ENCODE measurements at regions not wholly inside any gene's neighbourhood (a gene's known extent, or its start where the extent isn't known, plus 50 kb on each side); places are given as distances from the start of the nearest gene placed in this dataset.
A peak's percentile ranks its signal among the peaks of the same experiment; 100 is the strongest.

- no peak for DNase-seq
- intact Hi-C loops (cut with DNase I), result no loop called here
- no peak for ATAC-seq
Measured at GRCh38 chr17:6184508-6184907, 114.3 kb downstream of the WSCD1 start.

GRCh38 chr17:6179017-6179416 is 108.8 kb downstream of the WSCD1 start:
- intact Hi-C loops (cut with DNase I), result no loop called here
- ATAC-seq (peak in 1 of 2 donors; percentile 26), DNase-seq (no peak)

DNA sequence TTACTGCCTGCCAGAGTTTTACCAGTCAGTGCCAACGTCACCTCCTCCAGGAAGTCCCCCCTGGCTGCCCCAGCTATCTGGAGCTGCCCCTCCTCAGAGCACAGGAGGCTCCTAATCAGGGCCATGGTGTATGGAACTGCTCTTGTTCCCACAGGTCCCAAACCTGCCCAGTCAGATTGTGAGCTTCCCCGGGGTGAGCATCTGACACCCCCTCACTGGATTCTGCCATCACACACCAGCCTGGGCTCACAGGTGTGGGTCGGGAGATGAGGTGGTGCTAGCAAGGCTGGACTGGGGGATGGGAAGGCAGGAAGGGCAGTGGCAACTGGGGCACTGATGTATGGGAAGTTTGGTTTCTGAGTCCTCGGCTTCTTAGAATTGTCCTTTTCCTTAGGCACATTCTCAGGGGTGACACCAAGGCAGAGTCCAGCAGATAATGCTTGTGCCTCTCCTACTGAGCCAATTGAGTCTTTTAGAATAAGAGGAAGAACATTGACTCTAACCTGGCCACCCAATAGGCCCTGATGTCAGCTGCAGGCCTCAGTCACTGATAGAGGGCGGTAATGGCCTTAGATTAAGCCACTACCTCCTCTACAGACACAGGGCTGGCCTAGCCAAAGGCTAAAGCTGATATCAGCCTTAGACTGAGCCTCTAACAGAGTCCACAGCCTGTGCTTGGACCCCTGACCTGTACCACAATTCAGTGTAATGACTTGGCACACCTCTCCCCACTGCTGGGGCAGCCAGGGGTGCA is 107.9 kb downstream of the WSCD1 start:
- no peak for ATAC-seq
- no peak for DNase-seq
- intact Hi-C loops (cut with DNase I), result no loop called here
